ENCODE measurements at regions not wholly inside any gene's neighbourhood (a gene's known extent, or its start where the extent isn't known, plus 50 kb on each side); places are given as distances from the start of the nearest gene placed in this dataset.
A peak's percentile ranks its signal among the peaks of the same experiment; 100 is the strongest.
"Not testable (repeated sequence)": the region's sequence is repeated elsewhere in the genome, so short reads cannot be mapped to it uniquely, and the experiment has no call there.

GRCh38 chr3:151550642-151551041 lies 89.8 kb upstream of the IGSF10 start:
- DNase-seq, result no peak

- DNase-seq, result no peak
Measured at GRCh38 chr3:151550025-151550618, 89.3 kb upstream of the IGSF10 start.

- no peak for DNase-seq
Measured at GRCh38 chr3:151548195-151548594, 87.3 kb upstream of the IGSF10 start.

GRCh38 chr3:151544164-151544548 lies 83.3 kb upstream of the IGSF10 start:
- no peak for DNase-seq

- DNase-seq, result no peak
Measured at GRCh38 chr3:151541178-151541577, 80.3 kb upstream of the IGSF10 start.

- DNase-seq, result no peak
Measured at GRCh38 chr3:151539599-151539998, 78.7 kb upstream of the IGSF10 start.

GRCh38 chr3:151538456-151539393 lies 77.9 kb upstream of the IGSF10 start:
- no peak for DNase-seq

GRCh38 chr3:151537726-151538125 lies 76.9 kb upstream of the IGSF10 start:
- DNase-seq, result no peak

GRCh38 chr3:151526757-151527156 lies 65.9 kb upstream of the IGSF10 start:
- peak; percentile 20 for DNase-seq

GRCh38 chr3:151520105-151520504 lies 59.2 kb upstream of the IGSF10 start:
- DNase-seq, result no peak

GRCh38 chr3:151511433-151511832 lies 50.6 kb upstream of the IGSF10 start:
- not testable (repeated sequence) for DNase-seq
